Endothelial cell of umbilical vein (primary cell): ENCODE measurements at regions not wholly inside any gene's neighbourhood (a gene's known extent, or its start where the extent isn't known, plus 50 kb on each side); places are given as distances from the start of the nearest gene placed in this dataset.
A peak's percentile ranks its signal among the peaks of the same experiment; 100 is the strongest.

Experiments
- BruUV-seq: library from RNA; stranded (reverse); fragments of 400-500 nt; replicated peaks from 2 replicates; lab custom pipeline; 2021; lab: Mats Ljungman, UMichigan
- CTCF ChIA-PET: fragments of 300-600, 350-600 bp; sonication (Branson Sonifier 250); formaldehyde crosslinking; loops from one replicate; lab custom pipeline; 2021; ENCODE audit warnings: antibody characterized with exemption, inconsistent platforms; lab: Charles Lee
- POLR2A ChIA-PET: fragments of 300-600, 350-600 bp; sonication (Branson Sonifier 250); formaldehyde crosslinking; loops from one replicate; lab custom pipeline; 2021; ENCODE audit warnings: antibody characterized with exemption, inconsistent platforms; lab: Charles Lee
- DNase-seq: peaks from one replicate; pipeline ENCODE4 v3.0.0-alpha.2; 2011; ENCODE audit warnings: low read depth, low spot score
- FAIRE-seq: peaks from 2 replicates; lab custom pipeline; 2011; peaks lifted over from hg19 to GRCh38; lab: Jason Lieb, UNC
- H2AFZ ChIP-seq: 2 replicates; pipeline ENCODE4 v1.6.0; 2012; ENCODE audit warnings: low read depth, low read length, control low read depth, inconsistent platforms
- H3K27ac ChIP-seq: 2 replicates; pipeline ENCODE4 v1.5.1; 2011; ENCODE audit warnings: low read depth, mild to moderate bottlenecking, control low read depth, low read length, moderate library complexity; ENCODE audit not compliant: insufficient read depth
- H3K27me3 ChIP-seq, 2 experiments: 2 replicates each; pipeline versions ENCODE4 v1.6.0 to v1.6.1; 2011; ENCODE audit warnings: low read length in 2 of 2, mixed read lengths in 1 of 2; ENCODE audit not compliant: control insufficient read depth in 2 of 2, insufficient read depth in 2 of 2
- H3K36me3 ChIP-seq, 2 experiments: 2 replicates in 1 of 2; 3 replicates in 1 of 2; pipeline ENCODE4 v1.5.1; 2011; ENCODE audit warnings: low read length in 2 of 2, mild to moderate bottlenecking in 1 of 2, moderate library complexity in 1 of 2; ENCODE audit not compliant: control insufficient read depth in 2 of 2, insufficient read depth in 2 of 2; ENCODE audit errors: extremely low read depth in 1 of 2
- H3K4me1 ChIP-seq: 3 replicates; pipeline ENCODE4 v1.5.1; 2011; ENCODE audit warnings: mild to moderate bottlenecking, low read length; ENCODE audit not compliant: control insufficient read depth, insufficient read depth; ENCODE audit errors: extremely low read depth
- H3K4me2 ChIP-seq: 2 replicates; pipeline ENCODE4 v1.6.1; 2011; ENCODE audit warnings: low read length, control low read depth, mixed read lengths; ENCODE audit not compliant: insufficient read depth
- H3K4me3 ChIP-seq, 3 experiments: fragments of 200-600 bp in 1 of 3; sonication (generic), shearing (Covaris generic) in 1 of 3; replicated peaks in 1 of 3; 2 replicates each; pipeline ENCODE4 v1.5.1; 2011 to 2016; ENCODE audit warnings: control low read depth in 3 of 3, low read length in 3 of 3, mild to moderate bottlenecking in 2 of 3, inconsistent platforms in 1 of 3, low read depth in 1 of 3, moderate library complexity in 1 of 3; ENCODE audit not compliant: insufficient read depth in 1 of 3
- H3K79me2 ChIP-seq: 2 replicates; pipeline ENCODE4 v1.6.0; 2012; ENCODE audit warnings: low read length, inconsistent platforms; ENCODE audit not compliant: control insufficient read depth, insufficient read depth
- H3K9ac ChIP-seq: replicated peaks from 2 replicates; pipeline ENCODE3; 2011; ENCODE audit warnings: low read length, control low read depth; ENCODE audit not compliant: insufficient read depth; ENCODE audit errors: extremely low read depth
- H3K9me1 ChIP-seq: replicated peaks from 3 replicates; pipeline ENCODE4 v1.6.0; 2011; ENCODE audit warnings: mild to moderate bottlenecking, low read length; ENCODE audit not compliant: control insufficient read depth, insufficient read depth; ENCODE audit errors: extremely low read depth
- H3K9me3 ChIP-seq: replicated peaks from 2 replicates; pipeline ENCODE4 v1.5.1; 2012; ENCODE audit warnings: low read length, inconsistent platforms; ENCODE audit not compliant: control insufficient read depth, insufficient read depth
- H4K20me1 ChIP-seq: replicated peaks from 2 replicates; pipeline ENCODE3; 2011; ENCODE audit warnings: mild to moderate bottlenecking, low read length; ENCODE audit not compliant: control insufficient read depth, insufficient read depth; ENCODE audit errors: extremely low read depth
- CTCF ChIP-seq, 2 donors: IDR thresholded peaks; 1 replicate in 1 of 2; 2 replicates in 1 of 2; pipeline ENCODE4 v1.5.1; 2011; ENCODE audit warnings: low read length in 2 of 2, mild to moderate bottlenecking in 2 of 2, moderate library complexity in 2 of 2, control low read depth in 1 of 2, inconsistent platforms in 1 of 2, low read depth in 1 of 2; ENCODE audit not compliant: insufficient read depth in 1 of 2; ENCODE audit errors: extremely low read depth in 1 of 2
- EZH2 ChIP-seq: IDR thresholded peaks from 2 replicates; pipeline ENCODE4 v1.6.1; 2012; ENCODE audit warnings: borderline replicate concordance, low read depth, mild to moderate bottlenecking, moderate library complexity, low read length, inconsistent platforms; ENCODE audit not compliant: severe bottlenecking
- FOS ChIP-seq: IDR thresholded peaks from 2 replicates; pipeline ENCODE4 v1.6.1; 2011; ENCODE audit warnings: mild to moderate bottlenecking, low read length, moderate library complexity, borderline replicate concordance; ENCODE audit not compliant: insufficient read depth
- GATA2 ChIP-seq: IDR thresholded peaks from 2 replicates; pipeline ENCODE4 v1.7.0; 2011; ENCODE audit warnings: low read depth, mild to moderate bottlenecking, moderate library complexity, mixed read lengths, low read length; ENCODE audit not compliant: insufficient read length, insufficient read depth
- JUN ChIP-seq: IDR thresholded peaks from 2 replicates; pipeline ENCODE4 v1.6.1; 2011; ENCODE audit warnings: borderline replicate concordance, low read depth; ENCODE audit not compliant: insufficient read length, insufficient read depth
- POLR2A ChIP-seq: IDR thresholded peaks from 2 replicates; pipeline ENCODE4 v1.6.1; 2012; ENCODE audit warnings: low read depth, mild to moderate bottlenecking, control low read depth, low read length
- POLR2AphosphoS5 ChIP-seq: IDR thresholded peaks from 2 replicates; pipeline ENCODE4 v1.6.1; 2012; ENCODE audit warnings: low read depth, mild to moderate bottlenecking, control low read depth, low read length, moderate library complexity; ENCODE audit not compliant: insufficient read depth
- dilution Hi-C: fragments of 300-500 bp; cut with MboI; formaldehyde crosslinking; loops from one replicate; pipeline ENCODE4 v1.15.0; 2019; ENCODE audit warnings: low sequenced_read_pairs; ENCODE audit not compliant: extremely low pct_ligation_motif_present
- intact Hi-C: fragments of 100-400 bp; cut with micrococcal nuclease; formaldehyde crosslinking; loops from one replicate; pipeline ENCODE4 v1.10.0; 2022
- TF ChIP-seq, protein P1 (sequence below): IDR thresholded peaks from 2 replicates; pipeline ENCODE4 v1.6.1; 2011; ENCODE audit not compliant: insufficient read depth, insufficient read length

- Histone ChIP-seq H3K4me3 (no peak overlapping the region), H3K4me2 (peak overlapping the region; percentile 66)
Observed at GRCh38 chr3:176663837-176664831, 533.1 kb downstream of the TBL1XR1 start.

More at GRCh38 chr3:176663837-176664831, 533.1 kb downstream of the TBL1XR1 start:
- no peaks in the 10 kb centered on the region for H3K9me1 ChIP-seq
- ChIA-PET POLR2A (no interaction called here), CTCF (interaction anchor here (0.6 to 3.3 kb wide), 29 partner anchors 8 to 1989 kb away, joined by 3 to 36 read pairs (median 4); no protein-coding TSS in a partner anchor)
- H4K20me1 ChIP-seq = no peaks in the 10 kb centered on the region
- no peaks in the 10 kb centered on the region for H3K36me3 ChIP-seq
- DNase-seq = peak; percentile 80
- peak overlapping the region; percentile 68 for H3K27ac ChIP-seq
- H3K27me3 ChIP-seq = no peaks in the 10 kb centered on the region
- TF ChIP-seq, protein P1, sequence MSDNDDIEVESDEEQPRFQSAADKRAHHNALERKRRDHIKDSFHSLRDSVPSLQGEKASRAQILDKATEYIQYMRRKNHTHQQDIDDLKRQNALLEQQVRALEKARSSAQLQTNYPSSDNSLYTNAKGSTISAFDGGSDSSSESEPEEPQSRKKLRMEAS = no peak
- TF ChIP-seq FOS (no peak), EZH2 (no peak), JUN (no peak), CTCF (IDR thresholded peaks at IDR 0.05; ENCODE audit: extremely low read depth in 1 of 2, insufficient read depth in 1 of 2, low read depth in 1 of 2, low read length in 2 of 2) (no peak), POLR2AphosphoS5 (no peak), GATA2 (no peak), POLR2A (no peak)
- no peaks in the 10 kb centered on the region for H3K9me3 ChIP-seq
- no peaks in the 10 kb centered on the region for H3K79me2 ChIP-seq
- FAIRE-seq = peak; percentile 80
- intact Hi-C loops = loop anchor here (1.0 to 5.0 kb wide), 7 partner anchors 145 to 1721 kb away; no protein-coding TSS in a partner anchor
- H3K4me1 ChIP-seq = peaks cover 23% of the 10 kb centered on the region
- H3K9ac ChIP-seq = peak overlapping the region; percentile 66
- dilution Hi-C loops = no loop called here
- TSS peak; percentile 49 for BruUV-seq
- H2AFZ ChIP-seq = peak overlapping the region; percentile 98
